Left lung (tissue), 4 donors: ENCODE measurements at regions not wholly inside any gene's neighbourhood (a gene's known extent, or its start where the extent isn't known, plus 50 kb on each side); places are given as distances from the start of the nearest gene placed in this dataset.

Source experiments
- ATAC-seq: fragments of 200-7000 bp; cut with Tn5 transposase; one replicate; pipeline ENCODE4 v1.9.1; 2020; ENCODE audit warnings: moderate library complexity
- DNase-seq, 4 donors: peaks; one replicate each; pipeline ENCODE4 v3.0.0-alpha.2; 2013 to 2020
- H3K27ac ChIP-seq, 2 donors: fragments of 200-600 bp; sonication (generic) in 1 of 2; one replicate each; pipeline versions ENCODE4 v1.5.0 to v1.8.0; 2020 to 2021
- H3K27me3 ChIP-seq, 2 donors: fragments of 200-600 bp; sonication (generic) in 1 of 2; one replicate each; pipeline versions ENCODE4 v1.5.0 to v1.8.0; 2020 to 2021
- H3K36me3 ChIP-seq, 2 donors: fragments of 200-600 bp; sonication (generic) in 1 of 2; one replicate each; pipeline versions ENCODE4 v1.5.0 to v1.8.0; 2020 to 2021
- H3K4me1 ChIP-seq, 2 donors: fragments of 200-600 bp; one replicate each; pipeline ENCODE4 v1.8.0; 2021
- H3K4me3 ChIP-seq, 2 donors: fragments of 200-600 bp; sonication (generic) in 1 of 2; one replicate each; pipeline versions ENCODE4 v1.5.0 to v1.8.0; 2020 to 2021; ENCODE audit warnings: mild to moderate bottlenecking in 1 of 2
- H3K9me3 ChIP-seq, 2 donors: fragments of 200-600 bp; sonication (generic) in 1 of 2; one replicate each; pipeline versions ENCODE4 v1.5.0 to v1.8.0; 2020 to 2021
- CTCF ChIP-seq, 2 donors: fragments of 200-600 bp; sonication (generic) in 1 of 2; IDR thresholded peaks; one replicate each; pipeline versions ENCODE4 v1.5.0 to v1.8.0; 2021; ENCODE audit warnings: antibody characterized with exemption in 2 of 2
- intact Hi-C, 2 donors: fragments of 100-400 bp; cut with DNase I; formaldehyde crosslinking; loops; one replicate each; pipeline versions ENCODE4 v1.11.2 to v1.14.2; 2022
- donor health status: DM: no; HTN: yes; CAD: no.
- donor health status: DM: no; HTN: no; CAD: no.

GRCh38 chr1:72466376-72466775 lies 184.0 kb upstream of the NEGR1 start:
- Histone ChIP-seq H3K4me1 (no peaks in the 10 kb centered on the region), H3K36me3 (no peaks in the 10 kb centered on the region), H3K27ac (no peak overlapping the region), H3K9me3 (peaks cover 0 to 3% of the 10 kb centered on the region in 2 donors), H3K27me3 (no peaks in the 10 kb centered on the region), H3K4me3 (no peak overlapping the region)
- ATAC-seq (no peak), DNase-seq (peak in 1 of 4 donors; percentile 13)
- TF ChIP-seq CTCF (IDR thresholded peaks at IDR 0.05) = no peak
- intact Hi-C loops = no loop called here

- H3K4me1 ChIP-seq = no peaks in the 10 kb centered on the region
- H3K9me3 ChIP-seq = peaks cover 0 to 3% of the 10 kb centered on the region in 2 donors
- intact Hi-C loops = no loop called here
- H3K36me3 ChIP-seq = no peaks in the 10 kb centered on the region
- DNase-seq (no peak), ATAC-seq (no peak)
- no peak for TF ChIP-seq CTCF (IDR thresholded peaks at IDR 0.05)
- no peak overlapping the region for H3K27ac ChIP-seq
- no peaks in the 10 kb centered on the region for H3K27me3 ChIP-seq
- no peak overlapping the region for H3K4me3 ChIP-seq
Measured at GRCh38 chr1:72462186-72462905, 180.0 kb upstream of the NEGR1 start.

- intact Hi-C loops = no loop called here
- ATAC-seq (no peak), DNase-seq (no peak)
- no peak for TF ChIP-seq CTCF (IDR thresholded peaks at IDR 0.05)
- peaks cover 0 to 12% of the 10 kb centered on the region in 2 donors for H3K9me3 ChIP-seq
- no peaks in the 10 kb centered on the region for H3K36me3 ChIP-seq
- H3K4me3 ChIP-seq = no peak overlapping the region
- no peaks in the 10 kb centered on the region for H3K27me3 ChIP-seq
- H3K27ac ChIP-seq = no peak overlapping the region
- H3K4me1 ChIP-seq = no peaks in the 10 kb centered on the region
Measured at GRCh38 chr1:72442262-72442661, 159.9 kb upstream of the NEGR1 start.

- Histone ChIP-seq H3K27ac (no peak overlapping the region), H3K27me3 (no peaks in the 10 kb centered on the region), H3K9me3 (no peaks in the 10 kb centered on the region), H3K36me3 (no peaks in the 10 kb centered on the region), H3K4me1 (no peaks in the 10 kb centered on the region), H3K4me3 (no peak overlapping the region)
- no peak for TF ChIP-seq CTCF (IDR thresholded peaks at IDR 0.05)
- DNase-seq (no peak), ATAC-seq (no peak)
- intact Hi-C loops = no loop called here
Measured at GRCh38 chr1:72439036-72439435, 156.7 kb upstream of the NEGR1 start.

GRCh38 chr1:72438270-72438669 lies 155.9 kb upstream of the NEGR1 start:
- ATAC-seq (no peak), DNase-seq (no peak)
- no peak overlapping the region for H3K4me3 ChIP-seq
- no peaks in the 10 kb centered on the region for H3K9me3 ChIP-seq
- H3K27me3 ChIP-seq = no peaks in the 10 kb centered on the region
- no peak for TF ChIP-seq CTCF (IDR thresholded peaks at IDR 0.05)
- H3K4me1 ChIP-seq = no peaks in the 10 kb centered on the region
- no peak overlapping the region for H3K27ac ChIP-seq
- intact Hi-C loops = no loop called here
- H3K36me3 ChIP-seq = no peaks in the 10 kb centered on the region
